ENCODE measurements at regions not wholly inside any gene's neighbourhood (a gene's known extent, or its start where the extent isn't known, plus 50 kb on each side); places are given as distances from the start of the nearest gene placed in this dataset.
A peak's percentile ranks its signal among the peaks of the same experiment; 100 is the strongest.

DNA sequence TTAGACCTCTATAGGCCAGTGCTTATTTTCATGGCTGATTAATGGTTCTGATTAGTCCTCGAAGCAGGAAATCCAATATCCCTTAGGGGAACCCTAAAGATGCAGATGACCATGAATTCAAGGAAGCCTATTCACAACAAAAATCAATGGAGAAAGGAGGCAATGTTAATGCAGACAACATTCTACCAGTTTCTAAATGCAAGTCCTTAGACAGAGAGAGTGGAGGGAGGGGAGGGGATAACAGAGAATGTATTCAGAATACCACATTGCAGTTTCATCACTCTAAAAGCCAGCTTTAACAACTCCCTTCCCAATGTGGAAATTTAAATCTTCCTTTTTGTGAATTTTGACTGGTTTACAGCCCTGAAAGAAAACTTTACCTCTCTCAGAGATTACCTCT, 87.1 kb upstream of the POU3F2 start:
- Histone ChIP-seq H3K27me3 (no peaks in the 10 kb centered on the region), H3K4me1 (no peaks in the 10 kb centered on the region), H3K27ac (no peak overlapping the region), H3K9me3 (no peaks in the 10 kb centered on the region), H3K36me3 (no peaks in the 10 kb centered on the region), H3K4me3 (no peak overlapping the region)
- TF ChIP-seq, protein P1, sequence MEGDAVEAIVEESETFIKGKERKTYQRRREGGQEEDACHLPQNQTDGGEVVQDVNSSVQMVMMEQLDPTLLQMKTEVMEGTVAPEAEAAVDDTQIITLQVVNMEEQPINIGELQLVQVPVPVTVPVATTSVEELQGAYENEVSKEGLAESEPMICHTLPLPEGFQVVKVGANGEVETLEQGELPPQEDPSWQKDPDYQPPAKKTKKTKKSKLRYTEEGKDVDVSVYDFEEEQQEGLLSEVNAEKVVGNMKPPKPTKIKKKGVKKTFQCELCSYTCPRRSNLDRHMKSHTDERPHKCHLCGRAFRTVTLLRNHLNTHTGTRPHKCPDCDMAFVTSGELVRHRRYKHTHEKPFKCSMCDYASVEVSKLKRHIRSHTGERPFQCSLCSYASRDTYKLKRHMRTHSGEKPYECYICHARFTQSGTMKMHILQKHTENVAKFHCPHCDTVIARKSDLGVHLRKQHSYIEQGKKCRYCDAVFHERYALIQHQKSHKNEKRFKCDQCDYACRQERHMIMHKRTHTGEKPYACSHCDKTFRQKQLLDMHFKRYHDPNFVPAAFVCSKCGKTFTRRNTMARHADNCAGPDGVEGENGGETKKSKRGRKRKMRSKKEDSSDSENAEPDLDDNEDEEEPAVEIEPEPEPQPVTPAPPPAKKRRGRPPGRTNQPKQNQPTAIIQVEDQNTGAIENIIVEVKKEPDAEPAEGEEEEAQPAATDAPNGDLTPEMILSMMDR (IDR thresholded peaks at IDR 0.05): no peak
- TF ChIP-seq POLR2A (IDR thresholded peaks at IDR 0.05): no peak
- no peak for DNase-seq

DNA sequence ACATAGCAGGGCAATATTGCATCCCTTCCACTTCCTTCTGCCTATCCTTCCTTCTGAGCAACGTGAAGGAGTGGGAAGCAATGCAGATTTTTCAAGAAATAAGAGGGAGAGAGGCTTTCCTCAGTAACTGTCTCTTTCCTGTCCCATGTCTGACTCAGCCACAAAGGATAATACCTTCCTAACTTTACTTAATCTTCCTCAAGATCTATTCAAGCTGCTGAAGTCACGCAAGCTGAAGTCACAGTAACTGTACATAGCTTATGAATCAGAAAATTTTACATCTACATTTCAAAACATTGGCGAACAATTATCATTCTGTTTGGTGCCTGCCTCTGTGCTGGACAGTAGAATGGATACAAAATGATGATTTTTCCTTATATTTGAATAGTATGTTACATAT, 86.4 kb upstream of the POU3F2 start:
- Histone ChIP-seq H3K4me3 (no peak overlapping the region), H3K36me3 (no peaks in the 10 kb centered on the region), H3K9me3 (no peaks in the 10 kb centered on the region), H3K27me3 (no peaks in the 10 kb centered on the region), H3K4me1 (no peaks in the 10 kb centered on the region), H3K27ac (no peak overlapping the region)
- DNase-seq: no peak
- no peak for TF ChIP-seq POLR2A (IDR thresholded peaks at IDR 0.05)

DNA sequence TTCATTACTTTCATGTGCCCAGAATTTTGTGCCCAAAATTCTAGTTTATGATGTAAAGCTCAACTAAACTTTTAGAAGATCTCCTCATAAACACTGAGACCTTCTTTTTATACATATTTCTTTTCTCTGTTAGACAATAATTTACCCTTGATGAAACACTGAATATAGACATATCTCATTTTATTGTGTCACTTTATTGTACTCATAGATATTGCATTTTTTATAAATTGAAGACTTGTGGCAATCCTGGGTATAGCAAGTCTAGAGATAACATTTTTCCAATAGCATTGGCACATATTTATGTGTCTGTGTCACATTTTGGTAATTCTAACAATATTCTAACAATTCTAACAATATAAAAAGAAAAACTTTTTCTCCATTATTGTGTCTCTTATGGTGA, 74.9 kb upstream of the POU3F2 start:
- Histone ChIP-seq H3K9me3 (no peaks in the 10 kb centered on the region), H3K36me3 (no peaks in the 10 kb centered on the region), H3K4me3 (no peak overlapping the region), H3K27me3 (no peaks in the 10 kb centered on the region), H3K27ac (no peak overlapping the region), H3K4me1 (no peaks in the 10 kb centered on the region)
- no peak for TF ChIP-seq POLR2A (IDR thresholded peaks at IDR 0.05)
- TF ChIP-seq, protein P1 (IDR thresholded peaks at IDR 0.05): peak in 2 of 6 experiments; percentile 5 to 9
- no peak for DNase-seq

DNA sequence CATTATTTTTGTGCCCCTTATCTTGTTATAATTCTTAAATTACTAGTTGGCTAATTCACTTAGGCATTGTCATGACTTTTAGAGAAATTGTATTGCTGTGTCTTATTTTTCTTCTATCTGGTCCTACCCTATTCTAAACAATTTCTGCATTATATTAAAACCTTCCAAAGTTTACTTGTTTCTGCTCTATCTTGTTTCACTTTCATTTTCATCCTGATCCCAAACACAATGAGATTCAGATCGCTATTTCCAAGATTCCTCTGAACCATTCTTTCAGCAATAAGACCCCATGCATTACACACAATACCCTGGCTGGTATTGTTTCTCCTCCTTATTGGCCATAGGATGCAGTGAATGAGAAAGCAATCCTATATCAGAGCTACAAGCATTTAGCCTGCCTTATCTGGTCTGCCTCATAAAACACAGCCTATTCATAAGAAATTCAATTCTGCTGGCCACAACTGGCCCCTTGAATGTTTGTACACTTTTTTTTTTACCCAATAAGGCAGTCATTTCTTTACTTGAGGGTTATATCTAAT, 69.9 kb upstream of the POU3F2 start:
- no peaks in the 10 kb centered on the region for H3K27me3 ChIP-seq
- DNase-seq: no peak
- H3K27ac ChIP-seq: no peak overlapping the region
- peak overlapping the region in 1 of 4 donors; percentile 44 for H3K4me3 ChIP-seq
- no peaks in the 10 kb centered on the region for H3K36me3 ChIP-seq
- H3K9me3 ChIP-seq: no peaks in the 10 kb centered on the region
- no peaks in the 10 kb centered on the region for H3K4me1 ChIP-seq
- TF ChIP-seq, protein P1 (IDR thresholded peaks at IDR 0.05): no peak
- no peak for TF ChIP-seq POLR2A (IDR thresholded peaks at IDR 0.05)

DNA sequence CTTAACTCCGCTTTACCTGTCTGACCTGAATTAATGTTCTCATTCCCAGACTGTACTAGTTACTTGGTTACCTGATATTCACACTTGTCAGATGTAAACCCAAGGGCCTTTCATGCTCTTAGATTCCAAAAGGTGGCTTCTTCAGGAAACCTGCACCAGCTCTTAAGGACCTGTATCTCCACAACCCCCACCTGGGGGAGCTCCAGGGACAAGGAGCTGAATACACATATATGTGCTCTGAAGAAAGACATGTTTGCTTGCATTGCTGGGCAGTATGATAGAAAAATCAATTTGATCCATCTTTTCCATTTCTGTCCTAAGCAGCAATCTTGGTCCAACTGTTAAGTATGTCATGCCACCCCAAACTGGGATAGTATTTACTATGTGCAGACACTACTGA, 64.8 kb upstream of the POU3F2 start:
- DNase-seq: no peak
- no peaks in the 10 kb centered on the region for H3K27me3 ChIP-seq
- no peak overlapping the region for H3K4me3 ChIP-seq
- H3K9me3 ChIP-seq: no peaks in the 10 kb centered on the region
- no peaks in the 10 kb centered on the region for H3K36me3 ChIP-seq
- no peak overlapping the region for H3K27ac ChIP-seq
- TF ChIP-seq POLR2A (IDR thresholded peaks at IDR 0.05): no peak
- TF ChIP-seq, protein P1 (IDR thresholded peaks at IDR 0.05): peak in 1 of 6 experiments; percentile 8
- no peaks in the 10 kb centered on the region for H3K4me1 ChIP-seq

DNA sequence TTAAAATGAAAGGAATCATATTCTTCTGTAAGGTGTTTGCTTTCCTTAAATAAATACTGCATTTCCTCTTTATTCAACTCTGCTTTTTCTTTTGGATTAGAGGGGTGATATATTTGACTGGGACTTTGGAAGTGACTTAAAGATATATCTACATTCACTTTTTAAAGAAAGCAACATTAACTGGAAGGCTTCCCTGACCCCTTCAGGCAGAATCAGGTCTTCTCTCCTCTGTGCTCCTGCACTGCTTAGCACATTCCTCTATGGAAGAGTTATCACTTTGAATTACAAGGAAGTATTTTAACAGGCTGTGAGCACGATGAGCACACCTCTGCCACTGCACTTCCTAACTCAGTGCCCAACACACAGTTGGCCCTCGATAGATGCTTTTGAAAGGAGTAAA, 59.2 kb upstream of the POU3F2 start:
- no peaks in the 10 kb centered on the region for H3K36me3 ChIP-seq
- TF ChIP-seq, protein P1 (IDR thresholded peaks at IDR 0.05): no peak
- H3K4me3 ChIP-seq: no peak overlapping the region
- no peak for DNase-seq
- no peaks in the 10 kb centered on the region for H3K4me1 ChIP-seq
- no peaks in the 10 kb centered on the region for H3K27me3 ChIP-seq
- H3K9me3 ChIP-seq: no peaks in the 10 kb centered on the region
- H3K27ac ChIP-seq: no peak overlapping the region
